GM12878 (cell line): ENCODE measurements at regions not wholly inside any gene's neighbourhood (a gene's known extent, or its start where the extent isn't known, plus 50 kb on each side); places are given as distances from the start of the nearest gene placed in this dataset.

Experiments used
- ATAC-seq: fragments of 200-7000 bp; cut with Tn5 transposase; 3 replicates; pipeline ENCODE4 v1.9.1; 2020; ENCODE audit warnings: mild to moderate bottlenecking, moderate library complexity
- BruUV-seq: library from RNA; stranded (reverse); fragments of 400-500 nt; replicated peaks from 2 replicates; lab custom pipeline; 2021; lab: Mats Ljungman, UMichigan
- CTCF ChIA-PET: fragments of 300-600 bp; sonication (Branson Sonifier 250); formaldehyde crosslinking; extraction: SDS; loops from one replicate; lab custom pipeline; 2021; ENCODE audit warnings: inconsistent platforms; lab: Yijun Ruan, JAX
- POLR2A ChIA-PET: fragments of 350-600 bp; formaldehyde crosslinking; extraction: SDS; loops from one replicate; lab custom pipeline; 2021; ENCODE audit warnings: inconsistent platforms; lab: Charles Lee
- RAD21 ChIA-PET: fragments of 300-600 bp; sonication (Branson Sonifier 250); formaldehyde crosslinking; loops from one replicate; lab custom pipeline; 2023; ENCODE audit warnings: antibody characterized with exemption; ENCODE audit not compliant: unreplicated experiment; lab: Charles Lee
- SMC1A ChIA-PET: fragments of 300-600 bp; sonication (Branson Sonifier 250); formaldehyde crosslinking; loops from one replicate; lab custom pipeline; 2023; ENCODE audit not compliant: unreplicated experiment, uncharacterized antibody; lab: Charles Lee
- DNase-seq: peaks from one replicate; pipeline ENCODE4 v3.0.0-alpha.2; 2011; ENCODE audit warnings: low read depth, low spot score
- FAIRE-seq: peaks from 3 replicates; lab custom pipeline; 2011; peaks lifted over from hg19 to GRCh38; lab: Jason Lieb, UNC
- H2AFZ ChIP-seq: 2 replicates; pipeline ENCODE4 v1.6.0; 2011; ENCODE audit warnings: low read depth, low read length, control low read depth; ENCODE audit not compliant: control insufficient read depth
- H3K27ac ChIP-seq: 2 replicates; pipeline ENCODE4 v1.5.1; 2011; ENCODE audit warnings: control low read depth; ENCODE audit not compliant: control insufficient read depth, insufficient read depth
- H3K27me3 ChIP-seq, 2 experiments: replicated peaks in 1 of 2; 2 replicates each; pipeline versions ENCODE4 v1.6.0 to v1.6.1; 2011; ENCODE audit warnings: low read length in 1 of 2; ENCODE audit not compliant: control insufficient read depth in 2 of 2, insufficient read depth in 2 of 2
- H3K36me3 ChIP-seq, 2 experiments: 2 replicates each; pipeline ENCODE4 v1.5.1; 2011; ENCODE audit warnings: low read length in 1 of 2; ENCODE audit not compliant: control insufficient read depth in 2 of 2, insufficient read depth in 2 of 2
- H3K4me1 ChIP-seq: 2 replicates; pipeline ENCODE4 v1.6.1; 2011; ENCODE audit warnings: mild to moderate bottlenecking, low read length, moderate library complexity, mixed read lengths; ENCODE audit not compliant: control insufficient read depth, insufficient read depth
- H3K4me2 ChIP-seq: 2 replicates; pipeline ENCODE4 v1.6.0; 2011; ENCODE audit warnings: control low read depth; ENCODE audit not compliant: control insufficient read depth, insufficient read depth
- H3K4me3 ChIP-seq: fragments of 200-600 bp; sonication (generic); 2 replicates; pipeline ENCODE4 v1.5.1; 2016
- H3K79me2 ChIP-seq: 2 replicates; pipeline ENCODE4 v1.6.0; 2011; ENCODE audit warnings: low read length; ENCODE audit not compliant: control insufficient read depth, insufficient read depth
- H3K9ac ChIP-seq: 2 replicates; pipeline ENCODE4 v1.8.0; 2011; ENCODE audit warnings: low read length, control low read depth, mixed read lengths; ENCODE audit not compliant: control insufficient read depth, insufficient read depth
- H3K9me3 ChIP-seq: replicated peaks from 3 replicates; pipeline ENCODE4 v1.5.1; 2011; ENCODE audit warnings: mild to moderate bottlenecking, low read length; ENCODE audit not compliant: control insufficient read depth, insufficient read depth
- H4K20me1 ChIP-seq: 2 replicates; pipeline ENCODE4 v1.6.0; 2011; ENCODE audit not compliant: control insufficient read depth, insufficient read depth
- CEBPB ChIP-seq, 2 experiments: fragments of 150-350 bp in 1 of 2; IDR thresholded peaks; 2 replicates each; pipeline ENCODE4 v1.6.1; 2012 to 2014; ENCODE audit warnings: low read depth in 2 of 2, low read length in 2 of 2, borderline replicate concordance in 1 of 2, inconsistent platforms in 1 of 2
- CREB1 ChIP-seq: IDR thresholded peaks from 2 replicates; pipeline ENCODE4 v1.6.1; 2012; ENCODE audit warnings: low read depth, mild to moderate bottlenecking, inconsistent platforms
- FOXM1 ChIP-seq: IDR thresholded peaks from 2 replicates; pipeline ENCODE4 v1.6.1; 2012; ENCODE audit warnings: low read depth, mild to moderate bottlenecking, inconsistent platforms, low read length, moderate library complexity
- GABPA ChIP-seq: IDR thresholded peaks from 2 replicates; pipeline ENCODE4 v1.6.1; 2014; ENCODE audit warnings: antibody characterized with exemption, low read depth, mild to moderate bottlenecking, inconsistent platforms
- NRF1 ChIP-seq: conservative IDR thresholded peaks from 2 replicates; pipeline ENCODE4 v1.6.1; 2011; ENCODE audit warnings: mild to moderate bottlenecking, low read depth, low read length, improper control_type of control experiment
- POLR2A ChIP-seq: IDR thresholded peaks from 2 replicates; pipeline ENCODE4 v1.6.1; 2011; ENCODE audit warnings: low read depth, mild to moderate bottlenecking, low read length
- RAD21 ChIP-seq: IDR thresholded peaks from 2 replicates; pipeline ENCODE4 v1.6.1; 2011; ENCODE audit warnings: mild to moderate bottlenecking, low read depth, low read length, moderate library complexity; ENCODE audit not compliant: insufficient read depth
- RAD51 ChIP-seq: fragments of 450-650 bp; IDR thresholded peaks from 2 replicates; pipeline ENCODE4 v1.6.1; 2016; ENCODE audit warnings: moderate library complexity, mild to moderate bottlenecking, inconsistent platforms
- SIN3A ChIP-seq: IDR thresholded peaks from 2 replicates; pipeline ENCODE4 v1.6.1; 2012; ENCODE audit warnings: low read depth, low read length, improper control_type of control experiment
- TCF12 ChIP-seq: IDR thresholded peaks from 2 replicates; pipeline ENCODE4 v1.6.1; 2011; ENCODE audit warnings: low read depth, mild to moderate bottlenecking, low read length
- TCF7 ChIP-seq: IDR thresholded peaks from 2 replicates; pipeline ENCODE4 v1.6.1; 2014; ENCODE audit warnings: antibody characterized with exemption, borderline replicate concordance
- WGBS: methylation state at CpG from one replicate; pipeline ENCODE4 v1.1.6; 2016; ENCODE audit warnings: low lambda C conversion rate; ENCODE audit not compliant: insufficient replicate concordance, insufficient coverage; ENCODE audit errors: missing lambda C conversion rate; 5-methylcytosine and 5-hydroxymethylcytosine counted together
- in situ Hi-C: fragments of 300-500 bp; cut with MboI; formaldehyde crosslinking; loops from 9 replicates; pipeline ENCODE4 v1.14.3; 2018; ENCODE audit warnings: mixed read lengths
- intact Hi-C: fragments of 100-400 bp; cut with micrococcal nuclease; formaldehyde crosslinking; loops from one replicate; pipeline ENCODE4 v1.14.2; 2022; ENCODE audit not compliant: unreplicated experiment
- TF ChIP-seq, protein P1 (sequence below): IDR thresholded peaks from 2 replicates; pipeline ENCODE4 v1.6.1; 2011; ENCODE audit warnings: low read depth, low read length, improper control_type of control experiment, borderline replicate concordance
- TF ChIP-seq, protein P2 (sequence below): fragments of 450-650 bp; IDR thresholded peaks from 2 replicates; pipeline ENCODE4 v1.6.1; 2016; ENCODE audit warnings: mild to moderate bottlenecking

DNA sequence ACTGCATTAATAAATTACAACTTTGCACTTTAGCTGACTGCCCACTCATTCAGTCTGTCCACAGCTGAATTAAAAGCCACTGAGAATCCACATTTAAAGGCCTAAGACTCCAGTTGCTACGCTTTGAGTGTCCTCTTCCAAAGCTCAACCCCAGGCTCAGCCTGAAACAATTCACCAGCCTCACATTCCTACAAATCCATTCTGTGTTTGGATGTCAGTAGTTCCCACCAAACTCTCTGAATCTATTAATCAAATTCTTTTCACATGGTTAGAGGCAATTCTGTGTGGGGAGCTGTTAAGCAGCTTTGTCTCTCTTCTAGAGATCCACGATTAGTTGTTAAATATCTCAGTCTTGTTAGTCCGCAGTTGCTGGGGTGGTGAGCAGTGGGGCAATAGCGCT lies 116.8 kb upstream of the UBE2E2 start:
- FAIRE-seq (no peak), DNase-seq (no peak), ATAC-seq (no peak)
- POLR2A ChIA-PET = no interaction called here
- Histone ChIP-seq H3K4me2 (no peak overlapping the region), H3K9me3 (no peaks in the 10 kb centered on the region), H3K4me3 (no peak overlapping the region), H3K36me3 (no peaks in the 10 kb centered on the region), H2AFZ (no peak overlapping the region), H3K79me2 (no peaks in the 10 kb centered on the region), H4K20me1 (no peaks in the 10 kb centered on the region), H3K27me3 (no peaks in the 10 kb centered on the region), H3K9ac (no peak overlapping the region), H3K27ac (no peak overlapping the region), H3K4me1 (no peaks in the 10 kb centered on the region)
- 90% methylated on average over 4 of the region's 4 CpGs for WGBS
- CTCF ChIA-PET = no interaction called here
- SMC1A ChIA-PET = no interaction called here
- intact Hi-C loops = no loop called here
- TF ChIP-seq NRF1 = no peak
- no peak for TF ChIP-seq CREB1
- TF ChIP-seq FOXM1 = no peak
- TF ChIP-seq, protein P1, sequence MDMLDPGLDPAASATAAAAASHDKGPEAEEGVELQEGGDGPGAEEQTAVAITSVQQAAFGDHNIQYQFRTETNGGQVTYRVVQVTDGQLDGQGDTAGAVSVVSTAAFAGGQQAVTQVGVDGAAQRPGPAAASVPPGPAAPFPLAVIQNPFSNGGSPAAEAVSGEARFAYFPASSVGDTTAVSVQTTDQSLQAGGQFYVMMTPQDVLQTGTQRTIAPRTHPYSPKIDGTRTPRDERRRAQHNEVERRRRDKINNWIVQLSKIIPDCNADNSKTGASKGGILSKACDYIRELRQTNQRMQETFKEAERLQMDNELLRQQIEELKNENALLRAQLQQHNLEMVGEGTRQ = no peak
- TF ChIP-seq RAD51 = no peak
- no peak for TF ChIP-seq CEBPB (IDR thresholded peaks at IDR 0.05; ENCODE audit: borderline replicate concordance in 1 of 2, low read depth in 2 of 2, low read length in 2 of 2)
- TF ChIP-seq TCF12 = no peak
- no peak for TF ChIP-seq SIN3A
- TF ChIP-seq TCF7 = no peak
- TF ChIP-seq GABPA = no peak
- TF ChIP-seq RAD21 = no peak
- TF ChIP-seq POLR2A = no peak
- TF ChIP-seq, protein P2, sequence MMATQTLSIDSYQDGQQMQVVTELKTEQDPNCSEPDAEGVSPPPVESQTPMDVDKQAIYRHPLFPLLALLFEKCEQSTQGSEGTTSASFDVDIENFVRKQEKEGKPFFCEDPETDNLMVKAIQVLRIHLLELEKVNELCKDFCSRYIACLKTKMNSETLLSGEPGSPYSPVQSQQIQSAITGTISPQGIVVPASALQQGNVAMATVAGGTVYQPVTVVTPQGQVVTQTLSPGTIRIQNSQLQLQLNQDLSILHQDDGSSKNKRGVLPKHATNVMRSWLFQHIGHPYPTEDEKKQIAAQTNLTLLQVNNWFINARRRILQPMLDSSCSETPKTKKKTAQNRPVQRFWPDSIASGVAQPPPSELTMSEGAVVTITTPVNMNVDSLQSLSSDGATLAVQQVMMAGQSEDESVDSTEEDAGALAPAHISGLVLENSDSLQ = no peak
- no TSS peak for BruUV-seq
- RAD21 ChIA-PET = no interaction called here
- in situ Hi-C loops = no loop called here
